Urinary bladder (tissue), 3 donors: ENCODE measurements at regions not wholly inside any gene's neighbourhood (a gene's known extent, or its start where the extent isn't known, plus 50 kb on each side); places are given as distances from the start of the nearest gene placed in this dataset.
"Not testable (repeated sequence)": the region's sequence is repeated elsewhere in the genome, so short reads cannot be mapped to it uniquely, and the experiment has no call there.

Source experiments
- DNase-seq: peaks from one replicate; pipeline ENCODE4 v3.0.0-alpha.2; 2015; ENCODE audit errors: extremely low spot score
- H3K27ac ChIP-seq: one replicate; pipeline ENCODE4 v1.5.1; 2013; ENCODE audit warnings: low read depth, mild to moderate bottlenecking, moderate library complexity
- H3K36me3 ChIP-seq: one replicate; pipeline ENCODE4 v1.6.1; 2013; ENCODE audit warnings: mild to moderate bottlenecking, moderate library complexity; ENCODE audit not compliant: insufficient read depth
- H3K4me1 ChIP-seq: one replicate; pipeline ENCODE4 v1.6.1; 2013; ENCODE audit warnings: mild to moderate bottlenecking, moderate library complexity; ENCODE audit not compliant: insufficient read depth
- H3K4me3 ChIP-seq: one replicate; pipeline ENCODE4 v1.5.1; 2013; ENCODE audit warnings: low read depth, low read length
- WGBS: extraction: QIAGEN DNeasy Blood & Tissue Kit; methylation state at CpG from one replicate; pipeline ENCODE4 v1.1.7; 2013; 5-methylcytosine and 5-hydroxymethylcytosine counted together
- donor health status: healthy with polysubstance abuse.
- donor health status: healthy.

DNA sequence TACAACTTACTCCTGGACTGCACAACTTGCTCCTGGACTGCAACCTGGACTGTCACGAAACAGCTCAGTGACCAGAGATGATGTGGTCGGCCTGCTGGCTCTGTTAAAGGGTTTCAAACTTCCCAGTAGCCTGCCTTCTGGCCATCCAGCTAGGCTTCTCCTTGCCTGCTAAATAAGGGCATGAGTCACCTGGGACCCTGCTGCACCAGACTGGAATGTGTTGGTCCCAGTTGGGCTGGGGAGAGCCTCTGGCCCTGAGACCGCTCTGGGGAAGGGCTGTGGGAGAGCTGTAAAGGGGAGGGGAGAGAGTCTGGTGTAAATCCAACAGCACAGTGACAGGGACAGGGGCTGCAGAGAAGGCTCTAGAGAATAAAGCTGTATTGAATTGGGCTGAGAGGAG is 165.8 kb downstream of the VSIG4 start:
- no peak overlapping the region for H3K4me3 ChIP-seq
- WGBS, result 78% methylated on average over 3 of the region's 3 CpGs

DNA sequence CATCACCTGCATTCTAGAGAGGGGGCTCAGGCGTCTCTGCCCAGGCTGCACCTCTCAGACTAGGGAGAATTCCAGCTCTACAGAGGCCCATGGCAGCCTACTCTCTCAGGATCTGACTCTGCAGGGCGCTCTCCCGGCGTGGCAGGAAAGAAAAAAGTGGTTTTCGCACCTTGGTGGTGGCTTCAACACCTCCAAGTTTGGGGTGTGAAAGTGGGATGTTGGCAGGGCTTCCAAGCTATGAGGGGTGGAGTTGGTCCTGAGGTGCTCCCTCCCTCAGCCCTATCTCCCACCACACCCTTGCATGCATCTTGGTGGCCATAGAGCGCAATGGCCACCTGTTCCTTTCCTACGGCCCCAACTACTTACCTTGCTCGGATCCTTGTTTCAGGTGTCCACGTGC is 166.5 kb downstream of the VSIG4 start:
- H3K4me1 ChIP-seq, result no peaks in the 10 kb centered on the region
- no peak overlapping the region for H3K4me3 ChIP-seq
- no peaks in the 10 kb centered on the region for H3K36me3 ChIP-seq
- DNase-seq, result no peak
- H3K27ac ChIP-seq, result no peak overlapping the region
- WGBS, result 79% methylated on average over 9 of the region's 9 CpGs

More for the DNA sequence above, 165.8 kb downstream of the VSIG4 start:
- no peaks in the 10 kb centered on the region for H3K4me1 ChIP-seq
- no peak for DNase-seq
- no peaks in the 10 kb centered on the region for H3K36me3 ChIP-seq
- H3K27ac ChIP-seq, result no peak overlapping the region

DNA sequence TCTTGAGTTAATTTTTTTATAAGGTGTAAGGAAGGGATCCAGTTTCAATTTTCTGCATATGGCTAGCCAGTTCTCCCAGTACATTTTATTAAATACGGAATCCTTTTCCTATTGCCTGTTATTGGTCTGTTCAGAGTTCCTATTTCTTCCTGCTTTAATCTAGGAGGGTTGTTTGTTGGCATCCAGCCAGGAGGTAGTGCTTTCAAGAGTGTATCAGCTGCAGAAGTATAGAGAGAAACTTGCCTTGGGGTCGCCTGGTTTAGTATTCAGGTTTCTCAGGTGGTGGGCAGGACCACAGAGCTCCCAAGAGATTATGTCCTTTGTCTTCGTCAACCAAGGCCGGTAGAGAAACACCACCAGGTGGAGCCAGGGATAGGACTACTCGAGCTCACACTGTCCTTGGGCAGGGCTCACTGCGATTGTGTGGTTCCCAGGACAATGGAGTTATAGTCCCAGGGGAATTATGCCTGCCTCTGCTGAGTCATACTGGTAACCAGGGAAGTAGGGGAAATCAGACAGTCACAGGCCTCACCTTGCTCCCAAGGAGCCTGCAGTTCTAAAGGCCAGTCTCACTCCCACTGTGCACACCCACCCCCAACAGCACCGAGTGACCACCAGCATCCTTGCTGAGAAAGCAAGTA is 168.1 kb downstream of the VSIG4 start:
- no peak for DNase-seq
- H3K36me3 ChIP-seq, result no peaks in the 10 kb centered on the region
- H3K4me1 ChIP-seq, result no peaks in the 10 kb centered on the region
- WGBS, result 56% methylated on average over 7 of the region's 7 CpGs
- no peak overlapping the region for H3K27ac ChIP-seq
- H3K4me3 ChIP-seq, result no peak overlapping the region

DNA sequence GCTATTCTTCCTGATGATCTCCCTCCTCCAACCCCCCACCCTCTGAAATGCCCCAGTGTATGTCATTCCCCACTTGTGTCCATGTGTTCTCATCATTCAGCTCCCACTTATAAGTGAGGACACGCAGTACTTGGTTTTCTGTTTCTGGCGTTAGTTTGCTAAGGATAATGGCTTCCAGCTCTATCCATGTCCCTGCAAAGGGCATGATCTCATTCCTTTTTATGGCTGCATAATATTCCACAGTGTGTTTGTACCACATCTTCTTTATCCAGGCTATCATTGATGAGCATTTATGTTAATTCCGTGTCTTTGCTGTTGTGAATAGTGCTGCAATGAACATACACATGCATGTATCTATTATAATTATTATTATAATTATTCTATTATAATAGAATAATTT is 169.3 kb downstream of the VSIG4 start:
- not testable (repeated sequence) for H3K27ac ChIP-seq, H3K4me1 ChIP-seq, H3K4me3 ChIP-seq, DNase-seq, H3K36me3 ChIP-seq
- WGBS, result 95% methylated on average over 3 of the region's 3 CpGs

DNA sequence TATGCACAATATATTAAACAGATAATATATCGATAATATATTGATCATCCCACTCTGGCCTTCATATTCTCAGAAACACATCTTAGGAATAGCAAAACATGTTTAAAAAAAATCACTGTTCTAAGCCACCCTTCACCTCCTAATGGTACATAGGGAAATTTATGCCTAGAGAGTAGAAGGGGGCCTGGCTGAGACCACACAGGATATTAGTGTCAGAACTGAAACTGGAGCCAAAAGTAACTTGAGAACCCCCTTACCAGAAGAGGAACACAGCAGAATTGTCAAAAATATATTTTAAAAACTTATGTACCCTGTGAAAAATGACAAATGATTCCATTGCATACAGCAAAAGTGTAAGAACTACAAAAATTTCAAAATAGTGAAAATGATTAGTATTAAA is 173.1 kb downstream of the VSIG4 start:
- WGBS, result 93% methylated on average over 1 of the region's 1 CpG
- no peaks in the 10 kb centered on the region for H3K36me3 ChIP-seq
- no peak for DNase-seq
- H3K27ac ChIP-seq, result no peak overlapping the region
- no peak overlapping the region for H3K4me3 ChIP-seq
- H3K4me1 ChIP-seq, result no peaks in the 10 kb centered on the region

DNA sequence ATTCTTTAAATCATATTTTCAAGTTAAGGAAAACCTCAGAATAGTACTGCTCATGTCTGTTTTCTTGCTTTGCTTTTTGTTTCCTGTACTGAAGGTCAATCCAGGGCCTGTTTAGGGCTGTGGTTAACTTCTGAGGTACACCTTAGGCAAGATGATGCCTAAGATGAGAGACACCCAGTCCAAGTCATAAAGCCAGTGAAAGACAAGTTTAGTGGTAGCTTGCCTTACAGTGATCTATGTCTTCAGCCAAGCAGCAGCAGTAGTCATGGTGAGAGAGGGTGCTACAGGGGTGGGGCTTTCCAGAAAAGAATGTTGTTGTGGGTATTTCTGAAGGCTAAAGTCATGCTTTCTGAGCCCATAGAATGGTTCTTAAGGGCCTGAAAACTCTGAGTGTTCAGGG is 173.7 kb downstream of the VSIG4 start:
- Histone ChIP-seq H3K4me3 (no peak overlapping the region), H3K4me1 (no peaks in the 10 kb centered on the region), H3K27ac (no peak overlapping the region), H3K36me3 (no peaks in the 10 kb centered on the region)
- no peak for DNase-seq

DNA sequence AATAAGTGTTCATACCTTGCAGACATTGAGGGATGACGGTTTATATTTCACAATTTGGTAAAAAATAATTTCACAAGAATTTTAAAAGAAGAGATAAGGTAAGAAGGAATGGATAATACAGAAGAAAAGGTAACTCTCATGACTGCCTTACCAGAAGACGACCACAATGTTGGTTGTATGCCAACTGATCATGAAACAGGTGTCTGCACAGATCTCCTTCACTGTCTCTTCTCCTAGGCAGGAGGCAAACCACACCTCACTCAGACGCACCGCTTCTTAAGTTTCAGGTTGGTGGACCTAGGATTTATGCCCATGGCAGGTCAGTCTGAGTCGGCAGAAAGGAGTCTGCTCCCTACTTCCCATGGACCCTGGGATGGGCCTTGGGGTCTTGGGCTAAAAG is 177.2 kb downstream of the VSIG4 start:
- no peak for DNase-seq
- Histone ChIP-seq H3K27ac (no peak overlapping the region), H3K4me3 (no peak overlapping the region), H3K4me1 (no peaks in the 10 kb centered on the region), H3K36me3 (no peaks in the 10 kb centered on the region)
- 81% methylated on average over 5 of the region's 5 CpGs for WGBS

DNA sequence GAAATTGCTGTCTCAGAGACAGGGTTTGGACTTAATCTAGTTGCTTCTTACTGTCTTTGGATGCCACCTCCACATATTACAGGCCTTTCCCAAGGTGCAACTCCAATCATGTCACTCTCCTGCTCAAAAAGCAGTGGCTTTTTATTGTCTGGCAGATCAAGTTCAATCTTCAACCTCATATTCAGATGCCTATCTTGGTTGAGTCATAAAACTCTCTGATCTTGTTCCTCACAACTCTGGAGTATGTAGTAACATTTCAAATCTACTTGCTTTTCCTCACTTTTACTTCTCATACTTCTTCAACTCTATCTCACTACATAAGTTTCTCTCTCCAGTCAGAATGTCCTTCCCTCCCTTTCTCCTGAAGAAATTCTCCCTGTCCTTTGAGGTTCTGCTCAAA is 180.6 kb downstream of the VSIG4 start:
- DNase-seq, result no peak
- Histone ChIP-seq H3K4me1 (no peaks in the 10 kb centered on the region), H3K36me3 (no peaks in the 10 kb centered on the region), H3K4me3 (no peak overlapping the region), H3K27ac (no peak overlapping the region)

DNA sequence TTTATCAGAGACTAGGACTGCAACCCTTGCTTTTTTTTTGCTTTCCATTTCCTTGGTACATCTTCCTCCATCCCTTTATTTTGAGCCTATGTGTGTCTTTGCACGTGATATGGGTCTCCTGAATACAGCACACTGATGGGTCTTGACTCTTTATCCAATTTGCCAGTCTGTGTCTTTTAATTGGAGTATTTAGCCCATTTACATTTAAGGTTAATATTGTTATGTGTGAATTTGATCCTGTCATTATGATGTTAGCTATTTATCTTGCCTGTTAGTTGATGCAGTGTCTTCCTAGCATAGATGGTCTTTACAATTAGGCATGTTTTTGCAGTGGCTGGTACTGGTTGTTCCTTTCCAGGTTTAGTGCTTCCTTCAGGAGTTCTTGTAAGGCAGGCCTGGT is 185.4 kb downstream of the VSIG4 start:
- not testable (repeated sequence) for DNase-seq, H3K27ac ChIP-seq, H3K36me3 ChIP-seq, H3K4me3 ChIP-seq, H3K4me1 ChIP-seq
- WGBS, result 68% methylated on average over 1 of the region's 1 CpG

DNA sequence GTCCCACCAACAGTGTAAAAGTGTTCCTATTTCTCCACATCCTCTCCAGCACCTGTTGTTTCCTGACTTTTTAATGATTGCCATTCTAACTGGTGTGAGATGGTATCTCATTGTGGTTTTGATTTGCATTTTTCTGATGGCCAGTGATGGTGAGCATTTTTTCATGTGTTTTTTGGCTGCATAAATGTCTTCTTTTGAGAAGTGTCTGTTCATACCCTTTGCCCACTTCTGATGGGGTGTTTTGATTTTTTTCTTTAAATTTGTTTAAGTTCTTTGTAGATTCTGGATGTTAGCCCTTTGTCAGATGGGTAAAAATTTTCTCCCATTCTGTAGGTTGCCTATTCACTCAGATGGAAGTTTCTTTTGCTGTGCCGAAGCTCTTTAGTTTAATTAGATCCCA is 183.9 kb downstream of the MSN start:
- not testable (repeated sequence) for H3K4me3 ChIP-seq, H3K36me3 ChIP-seq, DNase-seq, H3K27ac ChIP-seq, H3K4me1 ChIP-seq
- 94% methylated on average over 1 of the region's 1 CpG for WGBS

DNA sequence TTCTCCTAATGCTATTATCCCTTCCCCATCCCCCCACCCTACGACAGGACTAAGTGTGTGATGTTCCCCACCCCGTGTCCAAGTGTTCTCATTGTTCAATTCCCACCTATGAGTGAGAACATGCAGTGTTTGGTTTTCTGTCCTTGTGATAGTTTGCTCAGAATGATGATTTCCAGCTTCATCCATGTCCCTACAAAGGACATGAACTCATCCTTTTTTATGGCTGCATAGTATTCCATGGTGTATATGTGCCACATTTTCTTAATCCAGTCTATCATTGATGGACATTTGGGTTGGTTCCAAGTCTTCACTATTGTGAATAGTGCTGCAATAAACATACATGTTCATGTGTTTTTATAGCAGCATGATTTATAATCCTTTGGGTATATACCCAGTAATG is 183.4 kb downstream of the MSN start:
- not testable (repeated sequence) for H3K36me3 ChIP-seq, H3K27ac ChIP-seq, DNase-seq, H3K4me3 ChIP-seq, H3K4me1 ChIP-seq
- 81% methylated on average over 2 of the region's 2 CpGs for WGBS

DNA sequence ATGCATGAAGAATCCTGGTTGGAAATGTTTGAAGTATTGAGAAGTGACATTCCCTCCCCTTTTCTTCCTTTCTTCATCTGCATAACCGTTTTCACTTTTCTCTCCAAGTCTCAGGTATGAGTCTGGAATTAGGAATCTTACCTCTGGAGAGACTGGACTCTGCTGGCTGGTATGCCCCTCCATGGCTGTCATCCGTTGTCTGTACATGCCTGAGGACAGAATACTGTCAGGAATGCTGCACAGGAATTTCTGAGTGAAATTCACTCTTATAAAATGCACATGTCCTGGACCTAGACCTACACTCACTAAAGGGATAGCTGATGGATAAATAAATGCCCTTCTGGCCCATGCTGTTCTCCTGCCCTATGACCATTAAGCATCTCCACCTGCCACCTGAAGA is 179.5 kb downstream of the MSN start:
- no peak for DNase-seq

DNA sequence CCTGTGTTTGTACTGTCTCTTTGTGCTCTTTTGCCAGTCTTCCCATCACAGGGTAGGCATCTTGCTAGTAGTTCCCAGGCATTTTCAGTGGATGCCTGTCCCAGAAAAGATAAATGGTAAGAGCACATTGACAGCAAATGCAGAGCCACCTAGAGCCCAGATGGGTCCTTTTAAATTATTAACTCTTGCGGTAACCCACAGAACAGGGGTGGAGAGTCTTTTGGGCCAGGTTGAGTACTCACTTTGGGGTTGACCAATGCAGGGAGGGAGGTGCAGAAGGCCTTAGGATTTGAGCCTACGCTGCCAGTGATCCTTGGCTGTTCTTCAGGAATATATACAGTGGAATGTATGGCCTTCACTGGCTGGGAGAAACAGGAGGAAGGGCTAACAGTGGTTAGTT is 173.8 kb downstream of the MSN start:
- WGBS, result 81% methylated on average over 2 of the region's 2 CpGs
- DNase-seq, result no peak
- Histone ChIP-seq H3K36me3 (no peaks in the 10 kb centered on the region), H3K27ac (no peak overlapping the region), H3K4me1 (no peaks in the 10 kb centered on the region), H3K4me3 (no peak overlapping the region)

More for the DNA sequence above, 179.5 kb downstream of the MSN start:
- Histone ChIP-seq H3K36me3 (no peaks in the 10 kb centered on the region), H3K4me3 (no peak overlapping the region), H3K4me1 (no peaks in the 10 kb centered on the region), H3K27ac (no peak overlapping the region)
- 61% methylated on average over 2 of the region's 2 CpGs for WGBS

DNA sequence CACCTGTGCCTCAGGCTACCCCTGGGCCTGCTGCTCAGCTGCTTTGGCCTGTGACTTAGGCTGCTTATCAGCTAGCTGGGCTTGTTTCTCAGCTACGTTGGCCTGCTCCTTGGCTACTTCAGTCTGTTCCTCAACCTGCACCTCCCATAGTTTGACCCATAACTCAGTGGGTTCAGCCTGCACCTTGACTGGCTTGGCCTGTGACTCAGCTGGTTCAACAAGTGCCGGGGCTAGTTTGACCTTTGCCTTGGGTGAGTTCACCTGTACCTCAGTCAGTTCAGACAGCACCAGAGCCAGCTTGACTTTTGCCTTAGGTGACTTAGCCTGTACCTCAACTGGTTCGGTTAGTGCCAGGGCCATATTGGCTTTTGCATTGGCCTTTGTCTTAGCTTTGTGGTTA is 171.2 kb downstream of the MSN start:
- Histone ChIP-seq H3K36me3 (no peaks in the 10 kb centered on the region), H3K4me3 (no peak overlapping the region), H3K27ac (no peak overlapping the region), H3K4me1 (no peaks in the 10 kb centered on the region)
- 81% methylated on average over 3 of the region's 3 CpGs for WGBS
- no peak for DNase-seq

DNA sequence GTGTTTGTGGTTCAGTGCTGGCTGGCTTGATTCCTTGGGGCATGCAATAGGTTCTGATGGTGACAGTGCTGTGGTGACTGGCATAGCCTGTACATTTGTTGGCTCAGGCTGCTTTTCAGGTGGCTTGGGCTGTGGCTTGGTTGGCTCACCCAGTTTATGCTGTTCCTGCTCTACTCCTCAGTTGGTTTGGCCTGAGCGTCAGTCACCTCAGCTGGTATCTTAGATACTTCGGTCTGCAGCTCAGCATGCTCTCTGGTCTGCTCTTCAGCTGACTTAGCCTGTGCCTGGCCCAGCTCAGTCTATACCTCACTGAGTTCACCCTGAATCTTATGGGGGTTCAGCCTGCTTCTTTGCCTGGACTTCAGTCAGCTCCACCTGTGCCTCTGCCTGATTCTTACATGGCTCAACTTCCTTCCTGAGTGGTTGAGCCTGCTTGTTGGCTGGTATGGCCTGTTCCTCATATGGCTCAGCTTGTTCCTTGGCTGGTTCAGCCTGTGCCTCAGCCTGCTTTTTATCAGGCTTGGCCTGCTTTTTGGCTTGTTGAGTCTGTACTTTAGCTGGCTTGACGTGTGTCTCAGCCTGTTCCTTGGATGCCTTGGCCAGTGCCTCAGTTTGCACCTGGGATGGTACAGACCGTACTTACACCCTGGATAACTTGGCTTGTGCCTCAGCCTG is 170.6 kb downstream of the MSN start:
- Histone ChIP-seq H3K4me1 (no peaks in the 10 kb centered on the region), H3K36me3 (no peaks in the 10 kb centered on the region), H3K4me3 (no peak overlapping the region), H3K27ac (no peak overlapping the region)
- DNase-seq, result no peak
- 88% methylated on average over 4 of the region's 4 CpGs for WGBS
